Colonic mucosa (tissue), 4 donors: ENCODE measurements at regions not wholly inside any gene's neighbourhood (a gene's known extent, or its start where the extent isn't known, plus 50 kb on each side); places are given as distances from the start of the nearest gene placed in this dataset.
"Not testable (repeated sequence)": the region's sequence is repeated elsewhere in the genome, so short reads cannot be mapped to it uniquely, and the experiment has no call there.

Experiments used
- DNase-seq: peaks from one replicate; pipeline ENCODE4 v3.0.0-alpha.2; 2020
- H3K27ac ChIP-seq: fragments of 200-600 bp; one replicate; pipeline ENCODE4 v1.8.0; 2021
- H3K27me3 ChIP-seq: fragments of 200-600 bp; one replicate; pipeline ENCODE4 v1.8.0; 2021
- H3K36me3 ChIP-seq: fragments of 200-600 bp; one replicate; pipeline ENCODE4 v1.8.0; 2021
- H3K4me1 ChIP-seq: fragments of 200-600 bp; one replicate; pipeline ENCODE4 v1.8.0; 2021; ENCODE audit warnings: mild to moderate bottlenecking
- H3K4me3 ChIP-seq: fragments of 200-600 bp; one replicate; pipeline ENCODE4 v1.8.0; 2021
- H3K9ac ChIP-seq, 2 donors: one replicate each; pipeline ENCODE4 v1.7.0; 2013; ENCODE audit warnings: control low read depth in 2 of 2, low read depth in 2 of 2, low read length in 2 of 2
- H3K9me3 ChIP-seq: fragments of 200-600 bp; one replicate; pipeline ENCODE4 v1.8.0; 2021
- intact Hi-C: fragments of 100-400 bp; cut with DNase I; formaldehyde crosslinking; loops from one replicate; pipeline ENCODE4 v1.14.1; 2022
- TF ChIP-seq, protein P1 (sequence below): fragments of 200-600 bp; IDR thresholded peaks from one replicate; pipeline ENCODE4 v1.8.0; 2022; ENCODE audit warnings: antibody characterized with exemption, mild to moderate bottlenecking
- donor health status: healthy.
- donor health status: DM: no; HTN: no; CAD: no.
- donor health status: DM: no; HTN: no; CAD: no.

DNA sequence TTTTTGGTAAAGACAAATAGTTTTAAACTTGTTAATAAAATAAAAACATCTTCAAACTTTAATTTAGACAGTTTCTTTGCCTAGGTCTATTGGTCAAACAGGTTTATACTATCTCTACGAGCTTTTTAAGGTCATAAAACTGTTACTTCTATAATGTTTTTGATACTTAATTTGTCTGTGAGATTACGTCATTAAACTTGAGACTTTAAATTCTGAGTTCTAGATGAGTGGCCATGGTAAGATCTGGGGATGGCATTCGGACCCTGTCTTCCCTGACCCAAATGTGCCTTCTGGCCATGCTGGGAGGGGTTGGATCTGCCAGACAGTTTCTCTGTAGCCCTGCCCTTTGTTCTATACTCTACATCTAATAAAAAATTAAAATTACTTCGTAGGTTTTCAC, 497.8 kb downstream of the TMEM135 start:
- H3K9me3 ChIP-seq, result no peaks in the 10 kb centered on the region
- no peaks in the 10 kb centered on the region for H3K4me1 ChIP-seq
- H3K36me3 ChIP-seq, result no peaks in the 10 kb centered on the region
- TF ChIP-seq, protein P1, sequence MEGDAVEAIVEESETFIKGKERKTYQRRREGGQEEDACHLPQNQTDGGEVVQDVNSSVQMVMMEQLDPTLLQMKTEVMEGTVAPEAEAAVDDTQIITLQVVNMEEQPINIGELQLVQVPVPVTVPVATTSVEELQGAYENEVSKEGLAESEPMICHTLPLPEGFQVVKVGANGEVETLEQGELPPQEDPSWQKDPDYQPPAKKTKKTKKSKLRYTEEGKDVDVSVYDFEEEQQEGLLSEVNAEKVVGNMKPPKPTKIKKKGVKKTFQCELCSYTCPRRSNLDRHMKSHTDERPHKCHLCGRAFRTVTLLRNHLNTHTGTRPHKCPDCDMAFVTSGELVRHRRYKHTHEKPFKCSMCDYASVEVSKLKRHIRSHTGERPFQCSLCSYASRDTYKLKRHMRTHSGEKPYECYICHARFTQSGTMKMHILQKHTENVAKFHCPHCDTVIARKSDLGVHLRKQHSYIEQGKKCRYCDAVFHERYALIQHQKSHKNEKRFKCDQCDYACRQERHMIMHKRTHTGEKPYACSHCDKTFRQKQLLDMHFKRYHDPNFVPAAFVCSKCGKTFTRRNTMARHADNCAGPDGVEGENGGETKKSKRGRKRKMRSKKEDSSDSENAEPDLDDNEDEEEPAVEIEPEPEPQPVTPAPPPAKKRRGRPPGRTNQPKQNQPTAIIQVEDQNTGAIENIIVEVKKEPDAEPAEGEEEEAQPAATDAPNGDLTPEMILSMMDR, result no peak
- H3K27me3 ChIP-seq, result no peaks in the 10 kb centered on the region
- H3K27ac ChIP-seq, result no peak overlapping the region
- no peak for DNase-seq
- no peak overlapping the region for H3K9ac ChIP-seq
- intact Hi-C loops, result no loop called here
- H3K4me3 ChIP-seq, result no peak overlapping the region

DNA sequence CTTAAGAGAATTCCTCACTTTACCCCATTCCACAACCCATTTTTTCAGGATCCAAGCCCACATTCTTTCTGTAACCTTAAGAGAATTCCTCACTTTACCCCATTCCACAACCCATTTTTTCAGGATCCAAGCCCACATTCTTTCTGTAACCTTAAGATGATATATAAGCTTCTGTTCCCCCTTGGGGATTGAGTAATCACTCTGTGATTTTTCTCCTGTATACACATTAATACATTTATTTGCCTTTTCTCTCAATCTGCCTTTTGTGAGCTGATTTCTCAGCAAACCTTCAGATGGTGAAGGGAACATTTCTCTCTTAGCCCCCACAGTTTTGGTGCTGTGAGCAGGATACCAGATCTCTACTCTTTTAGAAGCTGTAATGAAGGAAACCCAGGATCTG, 494.1 kb downstream of the TMEM135 start:
- H3K4me1 ChIP-seq, H3K27me3 ChIP-seq, intact Hi-C loops, H3K9me3 ChIP-seq, H3K27ac ChIP-seq, DNase-seq, H3K9ac ChIP-seq, H3K36me3 ChIP-seq, H3K4me3 ChIP-seq: not testable (repeated sequence)

DNA sequence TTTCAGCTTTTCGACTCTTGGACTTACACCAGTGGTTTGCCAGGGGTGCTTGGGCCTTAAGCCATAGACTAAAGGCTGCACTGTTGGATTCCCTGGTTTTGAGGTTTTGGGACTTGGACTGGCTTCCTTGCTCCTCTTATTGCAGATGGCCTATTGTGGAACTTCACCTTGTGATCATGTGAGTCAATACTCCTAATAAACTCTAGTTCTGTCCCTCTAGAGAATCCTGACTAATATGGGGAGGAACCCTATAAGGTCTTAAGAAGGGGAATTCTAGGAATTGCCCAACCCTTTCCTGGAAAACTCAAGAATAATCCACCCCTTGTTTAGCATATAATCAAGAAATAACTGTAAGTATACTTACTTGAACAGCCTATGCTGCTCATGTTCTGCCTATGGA, 491.8 kb downstream of the TMEM135 start:
- TF ChIP-seq, protein P1, result no peak
- Histone ChIP-seq H3K4me1 (no peaks in the 10 kb centered on the region), H3K27ac (no peak overlapping the region), H3K9me3 (no peaks in the 10 kb centered on the region), H3K27me3 (no peaks in the 10 kb centered on the region), H3K9ac (no peak overlapping the region), H3K4me3 (no peak overlapping the region), H3K36me3 (no peaks in the 10 kb centered on the region)
- intact Hi-C loops, result no loop called here
- DNase-seq, result no peak

DNA sequence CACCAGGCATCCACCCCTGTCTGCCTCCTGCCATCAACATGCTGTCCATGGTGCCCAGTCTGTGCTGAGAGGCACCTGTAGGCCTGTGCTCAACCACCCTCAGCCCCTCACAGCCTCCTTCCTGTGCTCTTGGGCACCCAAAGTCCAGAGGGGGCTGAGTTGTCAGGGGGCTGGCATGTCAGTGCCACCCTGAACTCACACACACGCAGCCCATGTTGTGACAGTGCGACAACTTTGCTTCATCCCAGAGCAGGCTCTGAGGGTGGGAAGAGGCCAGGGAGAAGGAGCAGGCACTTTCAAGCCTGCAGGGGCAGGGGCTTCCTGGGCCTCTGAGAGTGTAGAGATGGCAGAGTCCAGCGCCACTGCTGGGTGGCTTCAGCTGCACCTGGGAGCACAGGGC, 491.0 kb downstream of the TMEM135 start:
- H3K9me3 ChIP-seq, result no peaks in the 10 kb centered on the region
- no peaks in the 10 kb centered on the region for H3K36me3 ChIP-seq
- intact Hi-C loops, result no loop called here
- H3K4me1 ChIP-seq, result no peaks in the 10 kb centered on the region
- DNase-seq, result no peak
- H3K27ac ChIP-seq, result no peak overlapping the region
- H3K27me3 ChIP-seq, result no peaks in the 10 kb centered on the region
- no peak overlapping the region for H3K9ac ChIP-seq
- TF ChIP-seq, protein P1, result no peak
- no peak overlapping the region for H3K4me3 ChIP-seq

DNA sequence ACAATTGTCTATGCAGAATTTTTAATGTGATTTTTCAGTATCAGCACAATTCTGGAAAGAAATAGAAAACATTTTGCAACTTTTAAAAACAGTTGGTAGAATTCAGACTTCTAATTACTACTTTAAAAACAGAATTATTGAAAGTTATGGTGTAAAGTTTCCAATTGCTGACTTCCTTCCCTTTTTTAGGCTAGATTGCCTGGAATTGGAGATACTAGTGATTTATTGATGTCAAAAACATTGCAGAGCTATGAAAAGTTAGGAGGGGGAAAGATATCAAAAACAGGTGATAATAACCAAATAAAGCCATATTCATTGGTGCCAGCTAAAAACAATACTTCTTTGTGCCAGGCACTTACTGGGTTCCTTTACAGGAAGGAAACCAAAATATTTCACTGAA, 485.5 kb downstream of the TMEM135 start:
- Histone ChIP-seq H3K9ac (no peak overlapping the region), H3K27me3 (no peaks in the 10 kb centered on the region), H3K4me1 (no peaks in the 10 kb centered on the region), H3K9me3 (no peaks in the 10 kb centered on the region), H3K4me3 (no peak overlapping the region), H3K36me3 (no peaks in the 10 kb centered on the region), H3K27ac (no peak overlapping the region)
- no peak for DNase-seq
- TF ChIP-seq, protein P1, result no peak
- intact Hi-C loops, result no loop called here

DNA sequence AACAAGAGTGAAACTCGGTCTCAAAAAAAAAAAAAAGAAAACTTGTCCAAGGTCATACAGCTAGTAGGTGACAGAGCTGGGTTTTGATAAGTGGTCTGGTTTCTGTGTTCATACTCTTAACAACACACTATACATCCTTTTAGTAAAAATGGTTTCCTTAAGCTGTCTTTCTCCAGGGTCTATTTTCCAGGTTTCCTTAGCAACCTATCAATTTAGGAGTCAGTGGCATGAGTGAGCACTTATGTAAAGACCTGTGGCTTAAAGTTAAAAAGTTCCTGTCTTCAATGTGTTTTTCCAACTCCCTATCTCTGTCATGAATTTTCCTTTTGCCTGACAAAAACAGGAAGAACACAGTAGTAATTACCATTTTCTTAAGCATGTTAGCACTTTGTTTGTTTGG, 480.5 kb downstream of the TMEM135 start:
- H3K4me1 ChIP-seq, result no peaks in the 10 kb centered on the region
- TF ChIP-seq, protein P1, result no peak
- H3K9ac ChIP-seq, result no peak overlapping the region
- DNase-seq, result no peak
- H3K27me3 ChIP-seq, result no peaks in the 10 kb centered on the region
- H3K27ac ChIP-seq, result no peak overlapping the region
- H3K9me3 ChIP-seq, result no peaks in the 10 kb centered on the region
- H3K36me3 ChIP-seq, result no peaks in the 10 kb centered on the region
- intact Hi-C loops, result no loop called here
- H3K4me3 ChIP-seq, result no peak overlapping the region
